Tibial nerve (tissue), 4 donors: ENCODE measurements at regions not wholly inside any gene's neighbourhood (a gene's known extent, or its start where the extent isn't known, plus 50 kb on each side); places are given as distances from the start of the nearest gene placed in this dataset.
A peak's percentile ranks its signal among the peaks of the same experiment; 100 is the strongest.
"Not testable (repeated sequence)": the region's sequence is repeated elsewhere in the genome, so short reads cannot be mapped to it uniquely, and the experiment has no call there.

Experiments used
- DNase-seq, 2 donors: peaks; one replicate each; pipeline ENCODE4 v3.0.0-alpha.2; 2019; ENCODE audit warnings: low spot score in 2 of 2
- H3K27ac ChIP-seq, 4 donors: fragments of 200-600 bp; sonication (generic) in 3 of 4; one replicate each; pipeline ENCODE4 v1.5.1; 2017 to 2019; ENCODE audit warnings: mild to moderate bottlenecking in 1 of 4
- H3K27me3 ChIP-seq, 2 donors: fragments of 200-600 bp; sonication (generic) in 1 of 2; one replicate each; pipeline versions ENCODE4 v1.5.1 to v1.6.0; 2017 to 2019
- H3K36me3 ChIP-seq, 3 donors: fragments of 200-600 bp; sonication (generic); one replicate each; pipeline ENCODE4 v1.5.1; 2018 to 2019
- H3K4me1 ChIP-seq, 4 donors: fragments of 200-600 bp; sonication (generic) in 3 of 4; one replicate each; pipeline ENCODE4 v1.5.1; 2017 to 2019
- H3K4me3 ChIP-seq, 4 donors: fragments of 200-600 bp; sonication (generic) in 3 of 4; one replicate each; pipeline ENCODE4 v1.5.1; 2017 to 2019; ENCODE audit warnings: mild to moderate bottlenecking in 1 of 4, moderate library complexity in 1 of 4
- H3K9me3 ChIP-seq, 4 donors: fragments of 200-600 bp; sonication (generic) in 3 of 4; one replicate each; pipeline ENCODE4 v1.5.1; 2017 to 2019
- CTCF ChIP-seq, 5 experiments: fragments of 200-600 bp in 3 of 5; fragments of 450-650 bp in 2 of 5; sonication (generic) in 3 of 5; IDR thresholded peaks; one replicate each; pipeline ENCODE4 v1.5.1; 2016 to 2019; ENCODE audit warnings: antibody characterized with exemption in 5 of 5, mild to moderate bottlenecking in 3 of 5, moderate library complexity in 2 of 5
- EP300 ChIP-seq, 2 donors: sonication (generic); formaldehyde crosslinking; IDR thresholded peaks; one replicate each; pipeline ENCODE4 v1.6.1; 2017; ENCODE audit warnings: antibody characterized with exemption in 2 of 2, mild to moderate bottlenecking in 1 of 2
- POLR2A ChIP-seq, 2 donors: fragments of 450-650 bp; IDR thresholded peaks; one replicate each; pipeline ENCODE4 v1.6.1; 2017; ENCODE audit warnings: antibody characterized with exemption in 2 of 2, mild to moderate bottlenecking in 2 of 2, moderate library complexity in 2 of 2
- WGBS, 2 donors: methylation state at CpG; one replicate each; pipeline ENCODE4 v1.1.5; 2018; 5-methylcytosine and 5-hydroxymethylcytosine counted together

DNA sequence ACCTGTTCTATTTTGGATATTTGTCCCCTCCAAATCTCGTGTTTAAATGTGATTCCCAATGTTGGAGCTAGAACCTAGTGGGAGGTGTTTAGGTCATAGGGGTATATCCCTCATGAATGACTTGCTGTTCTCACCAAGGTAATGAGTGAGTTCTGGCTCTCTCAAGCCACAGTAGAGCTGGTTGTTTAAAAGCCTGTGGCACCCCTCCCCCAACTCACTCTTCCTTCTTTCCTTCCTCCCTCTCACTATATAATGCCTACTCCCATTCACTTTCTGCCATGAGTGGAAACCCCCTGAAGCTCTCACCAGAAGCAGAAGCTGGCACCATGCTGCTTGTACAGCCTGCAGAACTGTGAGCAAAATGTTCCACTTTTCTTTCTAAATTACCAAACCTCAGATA lies 341.1 kb downstream of the SI start:
- Histone ChIP-seq H3K27me3 (no peaks in the 10 kb centered on the region), H3K36me3 (no peaks in the 10 kb centered on the region), H3K9me3 (no peaks in the 10 kb centered on the region), H3K4me1 (no peaks in the 10 kb centered on the region), H3K27ac (no peak overlapping the region), H3K4me3 (no peak overlapping the region)
- WGBS, 2 donors, result 56 to 57% methylated on average over 1 of the region's 1 CpG
- no peak for TF ChIP-seq CTCF (IDR thresholded peaks at IDR 0.05)
- TF ChIP-seq EP300 (IDR thresholded peaks at IDR 0.05), result no peak
- no peak for TF ChIP-seq POLR2A (IDR thresholded peaks at IDR 0.05)
- DNase-seq, result no peak

- 93 to 96% methylated on average over 1 of the region's 1 CpG for WGBS, 2 donors
- H3K4me1 ChIP-seq, result no peaks in the 10 kb centered on the region
- no peaks in the 10 kb centered on the region for H3K27me3 ChIP-seq
- no peaks in the 10 kb centered on the region for H3K36me3 ChIP-seq
- no peak overlapping the region for H3K27ac ChIP-seq
- TF ChIP-seq CTCF (IDR thresholded peaks at IDR 0.05) (no peak), EP300 (IDR thresholded peaks at IDR 0.05) (no peak), POLR2A (IDR thresholded peaks at IDR 0.05) (no peak)
- no peak for DNase-seq
- no peak overlapping the region for H3K4me3 ChIP-seq
- no peaks in the 10 kb centered on the region for H3K9me3 ChIP-seq
Measured at GRCh38 chr3:164732166-164732565, 346.1 kb downstream of the SI start.

- Histone ChIP-seq H3K27ac (no peak overlapping the region), H3K9me3 (no peaks in the 10 kb centered on the region), H3K36me3 (no peaks in the 10 kb centered on the region), H3K4me3 (no peak overlapping the region), H3K27me3 (no peaks in the 10 kb centered on the region), H3K4me1 (no peaks in the 10 kb centered on the region)
- 44 to 49% methylated on average over 6 of the region's 6 CpGs for WGBS, 2 donors
- TF ChIP-seq EP300 (IDR thresholded peaks at IDR 0.05) (no peak), POLR2A (IDR thresholded peaks at IDR 0.05) (no peak), CTCF (IDR thresholded peaks at IDR 0.05) (no peak)
- DNase-seq, result no peak
Measured at GRCh38 chr3:164730815-164731360, 347.4 kb downstream of the SI start.

DNA sequence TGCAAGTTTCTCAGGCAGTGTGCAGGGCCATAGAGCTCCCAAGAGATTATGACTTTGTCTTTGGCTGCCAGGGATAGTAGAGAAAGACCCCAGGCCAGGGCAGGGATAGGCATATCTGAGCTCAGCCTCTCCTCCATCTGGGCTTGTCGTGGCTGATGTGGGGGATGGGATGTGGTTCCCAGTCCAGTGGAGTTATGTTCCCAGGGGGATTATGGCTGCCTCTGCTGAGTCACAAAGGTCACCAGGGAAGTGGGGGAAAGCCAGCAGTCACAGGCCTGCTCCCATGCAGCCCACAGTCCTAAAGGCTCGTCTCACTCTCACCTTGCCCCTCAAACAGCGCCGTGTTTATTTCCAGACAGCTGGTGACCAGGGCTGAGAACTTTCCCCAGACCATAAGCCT lies 354.9 kb downstream of the SI start:
- TF ChIP-seq EP300 (IDR thresholded peaks at IDR 0.05), result no peak
- no peak for TF ChIP-seq CTCF (IDR thresholded peaks at IDR 0.05)
- TF ChIP-seq POLR2A (IDR thresholded peaks at IDR 0.05), result no peak
- 74 to 92% methylated on average over 4 of the region's 4 CpGs for WGBS, 2 donors
- Histone ChIP-seq H3K9me3 (no peaks in the 10 kb centered on the region), H3K4me3 (no peak overlapping the region), H3K27ac (no peak overlapping the region), H3K36me3 (no peaks in the 10 kb centered on the region), H3K27me3 (no peaks in the 10 kb centered on the region), H3K4me1 (no peaks in the 10 kb centered on the region)
- DNase-seq, result no peak

DNA sequence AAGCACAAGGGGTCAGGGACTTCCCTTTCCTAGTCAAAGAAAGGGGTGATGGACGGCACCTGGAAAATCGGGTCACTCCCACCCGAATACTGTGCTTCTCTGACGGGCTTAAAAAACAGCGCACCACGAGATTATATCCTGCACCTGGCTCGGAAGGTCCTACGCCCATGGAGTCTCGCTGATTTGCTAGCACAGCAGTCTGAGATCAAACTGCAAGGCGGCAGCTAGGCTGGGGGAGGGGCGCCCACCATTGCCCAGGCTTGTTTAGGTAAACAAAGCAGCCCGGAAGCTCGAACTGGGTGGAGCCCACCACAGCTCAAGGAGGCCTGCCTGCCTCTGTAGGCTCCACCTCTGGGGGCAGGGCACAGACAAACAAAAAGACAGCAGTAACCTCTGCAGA lies 375.5 kb downstream of the SI start:
- H3K27ac ChIP-seq, H3K27me3 ChIP-seq, H3K4me1 ChIP-seq, H3K4me3 ChIP-seq, H3K9me3 ChIP-seq, DNase-seq, H3K36me3 ChIP-seq: not testable (repeated sequence)
- 79 to 80% methylated on average over 11 to 13 of the region's 13 CpGs for WGBS, 2 donors

DNA sequence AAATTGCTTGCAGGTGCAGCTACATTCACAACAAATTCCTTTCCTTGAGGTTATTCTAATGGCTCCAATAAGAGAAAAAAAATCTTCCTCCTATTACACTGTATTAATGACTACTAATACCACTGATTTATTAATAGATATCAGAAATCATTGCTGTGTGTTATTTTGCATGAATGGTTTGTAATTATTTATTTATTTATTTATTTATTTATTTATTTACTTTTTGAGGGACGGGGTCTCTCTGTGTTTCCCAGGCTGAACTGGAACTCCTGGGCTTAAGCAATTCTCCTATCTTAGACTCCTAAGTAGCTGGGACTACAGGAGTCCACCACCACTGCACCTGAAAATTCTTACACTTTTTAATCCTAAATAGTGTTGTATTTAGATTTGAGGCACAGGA lies 390.4 kb downstream of the SI start:
- no peak for TF ChIP-seq EP300 (IDR thresholded peaks at IDR 0.05)
- TF ChIP-seq POLR2A (IDR thresholded peaks at IDR 0.05), result no peak
- TF ChIP-seq CTCF (IDR thresholded peaks at IDR 0.05), result no peak
- no peaks in the 10 kb centered on the region for H3K4me1 ChIP-seq
- DNase-seq, result no peak
- H3K36me3 ChIP-seq, result no peaks in the 10 kb centered on the region
- H3K4me3 ChIP-seq, result no peak overlapping the region
- 78 to 93% methylated on average over 1 of the region's 1 CpG for WGBS, 2 donors
- no peaks in the 10 kb centered on the region for H3K9me3 ChIP-seq
- peak overlapping the region in 1 of 4 donors; percentile 73 for H3K27ac ChIP-seq
- H3K27me3 ChIP-seq, result no peaks in the 10 kb centered on the region
